GM23248 (cell line): ENCODE measurements at regions not wholly inside any gene's neighbourhood (a gene's known extent, or its start where the extent isn't known, plus 50 kb on each side); places are given as distances from the start of the nearest gene placed in this dataset.
A peak's percentile ranks its signal among the peaks of the same experiment; 100 is the strongest.

ENCODE experiments used
- DNase-seq: peaks from one replicate; pipeline ENCODE4 v3.0.0-alpha.2; 2015
- H2AFZ ChIP-seq: fragments of 200-600 bp; sonication (generic); 2 replicates; pipeline ENCODE4 v1.6.1; 2016; ENCODE audit warnings: antibody characterized with exemption
- H3F3A ChIP-seq: fragments of 200-600 bp; sonication (generic); 2 replicates; pipeline ENCODE4 v1.6.1; 2016; ENCODE audit warnings: mild to moderate bottlenecking, antibody characterized with exemption, mixed run types; ENCODE audit not compliant: insufficient read depth
- H3K27ac ChIP-seq: fragments of 200-600 bp; sonication (generic); 2 replicates; pipeline ENCODE4 v1.5.1; 2016; ENCODE audit warnings: mild to moderate bottlenecking
- H3K27me3 ChIP-seq: fragments of 200-600 bp; sonication (generic); replicated peaks from 2 replicates; pipeline ENCODE4 v1.6.1; 2016; ENCODE audit warnings: mild to moderate bottlenecking; ENCODE audit not compliant: insufficient read depth
- H3K36me3 ChIP-seq: fragments of 200-600 bp; sonication (generic); 2 replicates; pipeline ENCODE4 v1.6.1; 2016; ENCODE audit warnings: low read depth, mild to moderate bottlenecking
- H3K4me1 ChIP-seq: fragments of 200-600 bp; sonication (generic); 2 replicates; pipeline ENCODE4 v1.6.1; 2016; ENCODE audit warnings: mild to moderate bottlenecking; ENCODE audit not compliant: insufficient read depth
- H3K4me2 ChIP-seq: fragments of 200-600 bp; sonication (generic); one replicate; pipeline ENCODE4 v1.6.1; 2016; ENCODE audit warnings: mild to moderate bottlenecking; ENCODE audit not compliant: unreplicated experiment
- H3K4me3 ChIP-seq: fragments of 200-600 bp; sonication (generic); 2 replicates; pipeline ENCODE4 v1.5.1; 2016; ENCODE audit warnings: mild to moderate bottlenecking
- H3K79me2 ChIP-seq: fragments of 200-600 bp; sonication (generic); 2 replicates; pipeline ENCODE4 v1.6.1; 2016; ENCODE audit warnings: mild to moderate bottlenecking; ENCODE audit not compliant: insufficient read depth
- H3K9ac ChIP-seq: fragments of 200-600 bp; sonication (generic); 2 replicates; pipeline ENCODE4 v1.6.1; 2016; ENCODE audit warnings: mild to moderate bottlenecking
- H3K9me2 ChIP-seq: fragments of 200-600 bp; sonication (generic); 2 replicates; pipeline ENCODE4 v1.6.1; 2016; ENCODE audit warnings: mixed run types, mild to moderate bottlenecking, moderate library complexity; ENCODE audit not compliant: insufficient read depth
- H3K9me3 ChIP-seq: fragments of 200-600 bp; sonication (generic); one replicate; pipeline ENCODE4 v1.6.1; 2017; ENCODE audit warnings: low read depth
- H4K20me1 ChIP-seq: fragments of 200-600 bp; sonication (generic); 2 replicates; pipeline ENCODE4 v1.6.0; 2016; ENCODE audit not compliant: insufficient read depth
- EZH2 ChIP-seq: fragments of 200-600 bp; sonication (generic); IDR thresholded peaks from 2 replicates; pipeline ENCODE4 v1.6.1; 2018; ENCODE audit warnings: antibody characterized with exemption, mild to moderate bottlenecking; ENCODE audit not compliant: insufficient read depth, poor library complexity, severe bottlenecking
- EZH2phosphoT487 ChIP-seq: fragments of 200-600 bp; sonication (generic); IDR thresholded peaks from 2 replicates; pipeline ENCODE4 v1.6.1; 2018; ENCODE audit warnings: antibody characterized with exemption, moderate library complexity, mild to moderate bottlenecking, low read depth; ENCODE audit not compliant: insufficient read depth
- WGBS, 2 experiments: methylation state at CpG; one replicate each; pipeline ENCODE4 v1.1.6; 2015 to 2017; ENCODE audit warnings: low lambda C conversion rate in 2 of 2, low coverage in 1 of 2; ENCODE audit errors: missing lambda C conversion rate in 2 of 2; 5-methylcytosine and 5-hydroxymethylcytosine counted together
- in situ Hi-C: fragments of 300-500 bp; cut with MboI; formaldehyde crosslinking; loops from 2 replicates; pipeline ENCODE4 v1.15.0; 2020

DNA sequence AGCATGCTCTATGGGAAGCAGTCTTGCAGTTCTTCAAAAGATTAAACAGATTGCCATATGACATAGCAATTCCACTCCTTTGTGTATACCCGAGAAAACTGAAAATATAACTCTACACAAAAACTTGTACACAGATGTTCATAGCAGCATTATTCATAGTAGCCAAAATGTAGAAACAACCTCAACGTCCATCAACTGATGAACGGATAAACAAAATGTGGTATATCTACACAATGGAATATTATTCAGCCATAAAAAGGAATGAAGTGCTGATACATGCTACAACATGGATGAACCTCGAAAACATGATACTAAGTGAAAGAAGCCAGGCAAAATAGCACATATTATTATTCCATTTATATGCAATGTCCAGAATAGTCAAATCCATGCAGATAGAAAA is 221.2 kb upstream of the PSMD7 start:
- in situ Hi-C loops, result no loop called here
- H2AFZ ChIP-seq, result no peak overlapping the region
- no peak overlapping the region for H3K9ac ChIP-seq
- H3K9me2 ChIP-seq, result no peaks in the 10 kb centered on the region
- no peaks in the 10 kb centered on the region for H3K36me3 ChIP-seq
- no peak for DNase-seq
- TF ChIP-seq EZH2 (no peak), EZH2phosphoT487 (no peak)
- H3K4me1 ChIP-seq, result no peaks in the 10 kb centered on the region
- no peaks in the 10 kb centered on the region for H3F3A ChIP-seq
- no peaks in the 10 kb centered on the region for H3K79me2 ChIP-seq
- no peak overlapping the region for H3K27ac ChIP-seq
- H3K4me2 ChIP-seq, result no peak overlapping the region
- H4K20me1 ChIP-seq, result no peaks in the 10 kb centered on the region
- H3K9me3 ChIP-seq, result no peaks in the 10 kb centered on the region
- WGBS, 2 experiments, result 37 to 43% methylated on average over 4 of the region's 4 CpGs
- H3K4me3 ChIP-seq, result no peak overlapping the region
- H3K27me3 ChIP-seq, result no peaks in the 10 kb centered on the region

DNA sequence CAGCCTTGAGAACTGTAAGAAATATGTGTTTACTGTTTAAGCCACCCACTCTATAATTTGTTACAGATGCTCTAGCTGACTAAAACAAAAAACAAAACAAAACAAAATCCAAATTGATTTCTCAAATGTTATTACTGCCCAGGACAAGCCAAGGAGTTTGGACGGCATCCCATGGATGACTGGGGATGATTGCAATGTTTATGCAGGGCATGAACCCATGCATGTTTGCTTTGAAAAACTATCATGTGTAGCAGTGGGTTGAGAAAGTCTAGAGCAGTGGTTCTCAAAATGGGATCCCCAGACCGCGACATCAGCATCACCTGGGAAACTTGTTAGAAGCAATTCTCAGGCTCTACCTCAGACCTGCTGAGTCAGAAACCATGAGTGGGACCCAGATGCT is 223.2 kb upstream of the PSMD7 start:
- Histone ChIP-seq H3F3A (no peaks in the 10 kb centered on the region), H3K27me3 (no peaks in the 10 kb centered on the region), H3K9me2 (no peaks in the 10 kb centered on the region), H3K4me2 (no peak overlapping the region), H3K27ac (no peak overlapping the region), H3K36me3 (no peaks in the 10 kb centered on the region), H3K9ac (no peak overlapping the region), H3K9me3 (no peaks in the 10 kb centered on the region), H3K4me3 (no peak overlapping the region), H4K20me1 (no peaks in the 10 kb centered on the region), H3K4me1 (no peaks in the 10 kb centered on the region), H3K79me2 (no peaks in the 10 kb centered on the region), H2AFZ (no peak overlapping the region)
- DNase-seq, result peak; percentile 31
- 54 to 67% methylated on average over 3 of the region's 3 CpGs for WGBS, 2 experiments
- in situ Hi-C loops, result no loop called here
- TF ChIP-seq EZH2phosphoT487 (no peak), EZH2 (no peak)

DNA sequence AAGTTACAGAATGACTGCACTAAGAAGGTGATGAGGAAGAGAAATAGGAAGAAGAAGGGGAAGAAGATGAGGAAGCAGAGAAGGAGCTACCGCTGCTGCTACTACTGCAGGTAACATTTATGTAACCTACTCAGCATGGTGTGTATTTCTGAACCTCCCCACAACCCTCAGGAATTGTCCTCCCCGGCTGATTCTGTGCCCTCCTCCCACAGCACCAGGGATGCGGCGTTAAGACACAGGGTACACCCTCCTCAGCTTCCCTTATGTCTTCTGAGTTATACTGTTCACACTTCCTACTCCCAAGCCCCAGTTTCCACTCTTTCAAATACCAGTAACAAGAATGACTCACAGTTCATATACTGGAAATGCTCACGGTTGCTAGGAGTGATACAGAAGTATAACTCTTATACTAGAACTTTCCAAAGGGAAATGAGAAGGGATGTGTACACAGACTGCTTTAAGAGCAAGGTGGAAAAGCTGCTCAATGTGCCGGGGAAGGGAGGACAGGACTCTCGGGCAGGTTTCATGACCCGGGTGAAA is 224.5 kb upstream of the PSMD7 start:
- peak; percentile 19 for DNase-seq
- Histone ChIP-seq H2AFZ (no peak overlapping the region), H3K9ac (no peak overlapping the region), H3K4me3 (no peak overlapping the region), H3K27ac (no peak overlapping the region), H3K79me2 (no peaks in the 10 kb centered on the region), H4K20me1 (no peaks in the 10 kb centered on the region), H3K4me1 (no peaks in the 10 kb centered on the region), H3K9me3 (no peaks in the 10 kb centered on the region), H3K4me2 (no peak overlapping the region), H3K27me3 (no peaks in the 10 kb centered on the region), H3K9me2 (no peaks in the 10 kb centered on the region), H3K36me3 (no peaks in the 10 kb centered on the region), H3F3A (no peaks in the 10 kb centered on the region)
- in situ Hi-C loops, result no loop called here
- TF ChIP-seq EZH2 (no peak), EZH2phosphoT487 (no peak)
- WGBS, 2 experiments, result 51 to 57% methylated on average over 8 of the region's 8 CpGs

DNA sequence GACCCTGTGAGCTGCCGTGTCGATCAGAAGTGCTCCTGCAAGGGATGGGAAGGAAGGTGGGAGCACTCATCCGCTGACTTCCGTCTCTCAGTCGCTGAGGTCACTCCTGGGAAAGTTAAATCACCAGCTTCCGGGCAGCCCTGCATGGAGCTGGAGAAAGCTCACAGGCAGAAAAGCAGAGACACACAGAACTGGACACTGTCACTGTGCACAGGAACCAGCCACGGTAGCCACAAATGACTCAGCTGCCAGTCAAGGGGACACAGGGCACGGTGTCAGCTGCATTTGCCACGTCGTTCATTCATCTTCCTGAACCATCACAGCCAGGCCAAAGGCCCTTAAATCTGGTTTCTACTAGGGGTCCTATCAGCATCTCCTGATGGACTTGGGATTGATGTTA is 226.4 kb upstream of the PSMD7 start:
- DNase-seq, result no peak
- no peaks in the 10 kb centered on the region for H4K20me1 ChIP-seq
- H3K79me2 ChIP-seq, result no peaks in the 10 kb centered on the region
- no peak overlapping the region for H2AFZ ChIP-seq
- H3K9ac ChIP-seq, result no peak overlapping the region
- no peaks in the 10 kb centered on the region for H3K4me1 ChIP-seq
- no peak overlapping the region for H3K4me3 ChIP-seq
- no peak overlapping the region for H3K27ac ChIP-seq
- no peaks in the 10 kb centered on the region for H3K27me3 ChIP-seq
- H3K9me3 ChIP-seq, result no peaks in the 10 kb centered on the region
- H3F3A ChIP-seq, result no peaks in the 10 kb centered on the region
- TF ChIP-seq EZH2 (no peak), EZH2phosphoT487 (no peak)
- H3K9me2 ChIP-seq, result no peaks in the 10 kb centered on the region
- in situ Hi-C loops, result no loop called here
- no peak overlapping the region for H3K4me2 ChIP-seq
- H3K36me3 ChIP-seq, result no peaks in the 10 kb centered on the region
- WGBS, 2 experiments, result 43 to 62% methylated on average over 10 of the region's 10 CpGs
